ENCODE measurements at regions not wholly inside any gene's neighbourhood (a gene's known extent, or its start where the extent isn't known, plus 50 kb on each side); places are given as distances from the start of the nearest gene placed in this dataset.

DNA sequence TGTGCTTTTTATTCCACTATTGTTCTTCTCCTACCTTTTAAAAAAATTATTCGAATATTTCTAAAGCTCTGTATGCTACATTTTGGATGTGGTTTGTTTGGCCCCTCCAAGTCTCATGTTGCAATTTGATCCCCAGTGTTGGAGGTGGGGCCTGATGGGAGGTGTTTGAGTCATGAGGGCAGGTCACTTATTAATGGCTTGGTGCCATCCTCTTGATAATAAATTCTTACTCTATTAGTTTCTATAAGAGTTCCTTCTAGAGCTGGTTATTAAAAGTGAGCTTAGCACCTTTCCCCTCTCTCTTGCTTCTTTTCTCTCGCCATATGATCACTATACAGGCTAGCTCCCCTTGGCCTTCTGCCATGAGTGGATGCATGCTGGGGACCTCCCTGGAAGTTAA, 445.6 kb upstream of the PDE3A start:
- H3K4me3 ChIP-seq: no peak overlapping the region
- intact Hi-C loops (cut with DNase I): no loop called here

DNA sequence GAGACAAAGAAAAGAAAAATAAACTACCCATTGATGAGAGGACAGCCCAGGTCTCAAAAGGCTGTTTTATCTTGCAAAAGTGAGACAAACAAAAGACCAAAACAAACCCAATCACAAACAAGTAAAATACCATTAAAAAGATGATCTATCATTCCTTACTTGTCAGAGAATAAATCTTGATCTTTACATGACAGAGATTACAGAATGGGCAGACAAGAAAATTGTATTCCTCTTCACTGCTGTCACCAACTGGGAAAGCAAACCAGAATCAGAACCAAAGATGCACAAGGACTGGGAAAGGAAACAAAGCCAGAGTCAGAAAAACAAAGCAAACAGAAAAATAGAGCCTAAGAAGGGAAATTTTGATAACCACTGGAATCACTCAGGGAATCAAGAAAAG, 444.0 kb upstream of the PDE3A start:
- Histone ChIP-seq H3K27me3 (no peaks in the 10 kb centered on the region), H3K36me3 (no peaks in the 10 kb centered on the region), H3K27ac (no peak overlapping the region), H3K9me3 (no peaks in the 10 kb centered on the region), H3K4me3 (no peak overlapping the region), H3K4me1 (no peaks in the 10 kb centered on the region)
- TF ChIP-seq, protein P1, sequence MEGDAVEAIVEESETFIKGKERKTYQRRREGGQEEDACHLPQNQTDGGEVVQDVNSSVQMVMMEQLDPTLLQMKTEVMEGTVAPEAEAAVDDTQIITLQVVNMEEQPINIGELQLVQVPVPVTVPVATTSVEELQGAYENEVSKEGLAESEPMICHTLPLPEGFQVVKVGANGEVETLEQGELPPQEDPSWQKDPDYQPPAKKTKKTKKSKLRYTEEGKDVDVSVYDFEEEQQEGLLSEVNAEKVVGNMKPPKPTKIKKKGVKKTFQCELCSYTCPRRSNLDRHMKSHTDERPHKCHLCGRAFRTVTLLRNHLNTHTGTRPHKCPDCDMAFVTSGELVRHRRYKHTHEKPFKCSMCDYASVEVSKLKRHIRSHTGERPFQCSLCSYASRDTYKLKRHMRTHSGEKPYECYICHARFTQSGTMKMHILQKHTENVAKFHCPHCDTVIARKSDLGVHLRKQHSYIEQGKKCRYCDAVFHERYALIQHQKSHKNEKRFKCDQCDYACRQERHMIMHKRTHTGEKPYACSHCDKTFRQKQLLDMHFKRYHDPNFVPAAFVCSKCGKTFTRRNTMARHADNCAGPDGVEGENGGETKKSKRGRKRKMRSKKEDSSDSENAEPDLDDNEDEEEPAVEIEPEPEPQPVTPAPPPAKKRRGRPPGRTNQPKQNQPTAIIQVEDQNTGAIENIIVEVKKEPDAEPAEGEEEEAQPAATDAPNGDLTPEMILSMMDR (IDR thresholded peaks at IDR 0.05): no peak
- no peak for TF ChIP-seq POLR2A (IDR thresholded peaks at IDR 0.05)
- intact Hi-C loops (cut with DNase I): no loop called here
- DNase-seq: no peak

More for the DNA sequence above, 445.6 kb upstream of the PDE3A start:
- H3K27me3 ChIP-seq: no peaks in the 10 kb centered on the region
- WGBS, 2 donors: 64 to 74% methylated on average over 2 of the region's 2 CpGs
- no peaks in the 10 kb centered on the region for H3K4me1 ChIP-seq
- H3K9me3 ChIP-seq: no peaks in the 10 kb centered on the region
- no peak for DNase-seq
- H3K36me3 ChIP-seq: no peaks in the 10 kb centered on the region
- TF ChIP-seq, protein P1 (IDR thresholded peaks at IDR 0.05): no peak
- TF ChIP-seq POLR2A (IDR thresholded peaks at IDR 0.05): no peak
- H3K27ac ChIP-seq: no peak overlapping the region

DNA sequence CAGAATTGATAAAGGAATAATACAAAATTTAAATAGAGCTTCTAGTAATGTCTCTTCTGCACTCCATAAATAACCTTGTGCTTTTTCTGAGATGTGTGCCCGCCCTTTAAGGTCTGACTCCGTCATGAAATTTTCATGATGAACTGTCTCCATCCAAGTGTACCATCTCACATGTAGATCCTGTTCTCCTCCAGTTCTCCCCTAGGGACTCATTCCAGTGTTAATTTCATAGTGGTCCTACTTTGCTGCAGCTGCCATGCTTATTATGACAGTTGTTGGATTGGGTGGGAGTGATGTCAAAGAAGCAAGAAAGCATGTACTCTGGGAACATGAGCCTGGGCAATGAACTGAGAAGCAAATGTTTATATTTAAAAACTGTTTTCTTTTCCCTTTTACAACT, 442.5 kb upstream of the PDE3A start:
- no peak for TF ChIP-seq POLR2A (IDR thresholded peaks at IDR 0.05)
- TF ChIP-seq, protein P1 (IDR thresholded peaks at IDR 0.05): no peak
- DNase-seq: no peak
- Histone ChIP-seq H3K4me3 (no peak overlapping the region), H3K27me3 (no peaks in the 10 kb centered on the region), H3K36me3 (no peaks in the 10 kb centered on the region), H3K4me1 (no peaks in the 10 kb centered on the region), H3K27ac (no peak overlapping the region), H3K9me3 (no peaks in the 10 kb centered on the region)
- 93 to 96% methylated on average over 2 of the region's 2 CpGs for WGBS, 2 donors
- intact Hi-C loops (cut with DNase I): no loop called here

DNA sequence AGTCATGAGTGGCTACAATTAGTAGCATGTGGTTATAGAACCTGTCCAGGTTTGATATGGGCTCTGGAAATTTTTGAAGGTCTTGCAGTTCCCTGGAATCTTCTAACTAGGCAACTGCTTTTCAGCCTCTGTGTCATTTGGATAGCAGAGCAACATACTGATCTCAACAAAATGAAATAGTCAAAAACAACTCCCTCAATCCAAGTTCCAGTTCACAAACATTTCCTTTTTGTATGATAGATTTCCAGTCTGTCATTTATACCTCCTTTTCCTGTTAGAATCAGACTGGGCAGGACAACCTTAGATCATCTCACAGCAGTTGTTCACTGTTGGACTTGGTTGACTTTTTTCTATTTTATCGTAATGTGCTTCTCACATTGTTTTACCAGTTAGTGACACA, 442.1 kb upstream of the PDE3A start:
- Histone ChIP-seq H3K4me3 (no peak overlapping the region), H3K36me3 (no peaks in the 10 kb centered on the region), H3K4me1 (no peaks in the 10 kb centered on the region), H3K27ac (no peak overlapping the region), H3K9me3 (no peaks in the 10 kb centered on the region), H3K27me3 (no peaks in the 10 kb centered on the region)
- 73 to 80% methylated on average over 1 of the region's 1 CpG for WGBS, 2 donors
- intact Hi-C loops (cut with DNase I): no loop called here
- TF ChIP-seq, protein P1 (IDR thresholded peaks at IDR 0.05): no peak
- TF ChIP-seq POLR2A (IDR thresholded peaks at IDR 0.05): no peak
- DNase-seq: no peak

DNA sequence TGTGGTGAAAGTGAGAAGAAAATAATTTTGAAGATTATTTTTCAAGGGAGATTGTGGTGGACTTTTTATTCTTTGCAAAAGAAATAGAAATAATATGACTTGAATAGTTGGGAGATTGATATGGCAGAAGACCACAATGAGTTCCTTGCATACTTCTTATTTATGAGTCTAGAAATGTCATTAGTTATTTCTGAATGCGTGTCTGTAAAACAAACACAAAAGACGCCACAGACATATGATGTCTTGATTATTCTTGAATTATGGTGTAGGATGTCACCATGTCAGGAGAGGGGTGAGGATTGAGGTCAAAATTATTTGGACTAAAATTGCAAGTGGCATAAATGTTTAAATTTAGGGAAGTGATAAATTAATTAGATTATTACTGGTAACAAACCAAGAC, 440.7 kb upstream of the PDE3A start:
- no peaks in the 10 kb centered on the region for H3K27me3 ChIP-seq
- no peaks in the 10 kb centered on the region for H3K36me3 ChIP-seq
- TF ChIP-seq POLR2A (IDR thresholded peaks at IDR 0.05): no peak
- TF ChIP-seq, protein P1 (IDR thresholded peaks at IDR 0.05): no peak
- 83 to 85% methylated on average over 2 of the region's 2 CpGs for WGBS, 2 donors
- H3K4me3 ChIP-seq: no peak overlapping the region
- H3K4me1 ChIP-seq: no peaks in the 10 kb centered on the region
- no peaks in the 10 kb centered on the region for H3K9me3 ChIP-seq
- DNase-seq: no peak
- intact Hi-C loops (cut with DNase I): no loop called here
- H3K27ac ChIP-seq: no peak overlapping the region
